Central memory CD4-positive, alpha-beta T cell (primary cell): ENCODE measurements at regions not wholly inside any gene's neighbourhood (a gene's known extent, or its start where the extent isn't known, plus 50 kb on each side); places are given as distances from the start of the nearest gene placed in this dataset.

Source experiments
- DNase-seq: peaks from one replicate; pipeline ENCODE4 v3.0.0; 2022

GRCh38 chr2:120854014-120854620 lies 118.4 kb downstream of the GLI2 start:
- DNase-seq = no peak

- DNase-seq = no peak
Measured at GRCh38 chr2:120854766-120855530, 119.3 kb downstream of the GLI2 start.

GRCh38 chr2:120855855-120856405 lies 120.3 kb downstream of the GLI2 start:
- no peak for DNase-seq

DNA sequence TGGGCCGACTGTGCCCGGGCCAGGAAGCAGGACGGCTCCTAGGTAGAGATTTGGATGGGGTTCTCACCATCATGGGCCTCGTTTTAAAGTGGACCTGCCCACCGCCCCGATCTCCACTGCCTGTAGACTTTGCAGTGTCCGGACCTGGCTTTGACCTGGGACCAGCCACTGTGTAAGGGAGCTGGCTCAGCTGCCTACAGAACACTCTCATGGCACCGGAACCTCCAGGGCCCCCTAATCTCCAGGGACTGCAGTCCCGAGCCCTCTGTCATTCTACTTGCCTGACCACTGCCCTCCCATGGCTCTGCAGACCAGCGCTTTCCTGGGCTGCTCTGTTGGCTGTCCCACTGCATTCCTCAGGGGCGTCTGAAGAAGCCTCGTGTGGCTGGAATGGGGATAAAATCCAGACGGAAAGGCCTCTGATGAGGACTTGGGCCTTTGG lies 120.8 kb downstream of the GLI2 start:
- no peak for DNase-seq

DNA sequence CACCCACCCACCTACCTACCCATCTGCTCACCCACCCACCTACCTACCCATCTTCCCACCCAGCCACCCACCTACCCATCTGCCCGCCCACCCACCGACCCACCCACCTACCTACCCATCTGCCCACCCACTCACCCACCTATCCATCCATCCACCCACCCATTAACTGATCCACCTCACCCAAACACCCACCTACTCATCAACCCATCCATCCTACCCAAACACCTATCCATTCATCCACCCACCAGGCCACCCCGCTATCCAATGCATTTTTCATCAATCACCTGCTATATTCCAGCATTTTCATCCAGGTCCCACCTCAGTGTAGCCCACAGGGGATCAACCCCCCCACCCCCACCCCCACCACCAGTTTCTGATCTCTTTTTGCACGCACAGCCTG lies 121.8 kb downstream of the GLI2 start:
- DNase-seq = no peak

DNA sequence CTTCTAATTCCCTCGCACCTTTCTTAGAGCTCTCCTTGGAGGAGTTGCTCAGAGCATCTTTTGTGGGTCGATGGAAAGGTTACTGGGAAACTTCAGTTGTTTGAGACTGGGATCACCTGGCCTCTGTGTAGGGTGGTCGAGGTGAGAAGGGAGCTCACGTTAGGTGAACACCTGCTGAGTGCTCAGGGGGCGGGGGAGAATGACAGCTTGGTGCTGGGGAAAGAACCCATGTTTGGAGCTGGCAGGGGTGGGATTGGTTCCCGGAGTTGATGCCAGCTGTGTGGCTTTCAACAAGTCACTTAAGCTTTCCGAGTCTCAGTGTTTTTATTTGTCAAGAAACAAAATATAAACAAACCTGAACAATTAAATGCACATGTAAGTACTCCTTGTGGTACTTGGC lies 122.3 kb downstream of the GLI2 start:
- no peak for DNase-seq

GRCh38 chr2:120858361-120859106 lies 122.9 kb downstream of the GLI2 start:
- DNase-seq = no peak

GRCh38 chr2:120859128-120859527 lies 123.5 kb downstream of the GLI2 start:
- no peak for DNase-seq

GRCh38 chr2:120859814-120860578 lies 124.3 kb downstream of the GLI2 start:
- no peak for DNase-seq

DNA sequence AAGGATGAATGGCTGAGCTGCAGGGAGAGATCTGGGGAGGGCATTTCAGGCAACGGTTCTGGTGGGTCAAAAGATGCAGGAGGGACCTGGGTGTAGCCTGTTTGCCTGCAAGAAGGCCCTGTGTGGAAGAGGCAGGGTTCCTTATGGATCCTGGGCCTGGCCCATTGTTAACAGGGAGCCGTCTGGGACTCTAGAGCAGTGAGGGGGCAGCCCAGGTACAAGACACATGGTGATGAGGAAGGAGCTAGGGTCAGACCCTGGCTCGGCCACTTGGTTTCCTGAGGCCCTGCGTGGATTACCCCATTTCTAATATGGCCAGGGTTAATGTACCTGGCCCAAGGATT lies 124.9 kb downstream of the GLI2 start:
- no peak for DNase-seq

- no peak for DNase-seq
Measured at GRCh38 chr2:120861191-120861575, 125.5 kb downstream of the GLI2 start.

DNA sequence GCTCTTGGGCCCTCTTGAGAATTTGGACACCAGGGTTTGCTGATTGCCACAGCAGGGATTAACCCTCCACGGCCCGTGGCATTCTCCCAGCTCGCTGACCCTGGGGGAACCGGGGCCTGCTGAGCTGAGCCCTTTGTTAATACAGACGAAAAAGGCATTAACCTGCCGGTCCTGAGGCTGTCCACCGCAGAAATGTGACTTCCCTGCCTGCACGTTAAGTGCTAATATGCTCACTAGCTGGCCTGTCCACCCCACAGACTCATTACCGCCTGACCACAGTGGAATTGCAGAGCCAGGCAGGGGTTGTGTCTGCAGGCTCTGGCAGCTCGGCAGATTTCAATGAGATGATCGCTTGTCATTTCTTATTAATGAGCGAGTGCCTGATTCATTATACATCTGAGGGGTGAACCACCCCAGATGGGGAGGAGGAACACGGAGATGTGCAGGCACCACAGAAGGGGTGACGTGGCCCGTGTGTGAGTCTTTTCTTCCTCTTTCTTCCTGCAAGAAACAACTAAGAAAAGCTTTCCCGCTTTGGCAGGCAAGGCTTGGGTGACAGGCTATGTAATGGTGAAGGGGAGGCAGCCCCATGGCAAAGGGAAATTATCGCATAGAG lies 126.0 kb downstream of the GLI2 start:
- DNase-seq = no peak

GRCh38 chr2:120862201-120863060 lies 126.8 kb downstream of the GLI2 start:
- DNase-seq = no peak

DNA sequence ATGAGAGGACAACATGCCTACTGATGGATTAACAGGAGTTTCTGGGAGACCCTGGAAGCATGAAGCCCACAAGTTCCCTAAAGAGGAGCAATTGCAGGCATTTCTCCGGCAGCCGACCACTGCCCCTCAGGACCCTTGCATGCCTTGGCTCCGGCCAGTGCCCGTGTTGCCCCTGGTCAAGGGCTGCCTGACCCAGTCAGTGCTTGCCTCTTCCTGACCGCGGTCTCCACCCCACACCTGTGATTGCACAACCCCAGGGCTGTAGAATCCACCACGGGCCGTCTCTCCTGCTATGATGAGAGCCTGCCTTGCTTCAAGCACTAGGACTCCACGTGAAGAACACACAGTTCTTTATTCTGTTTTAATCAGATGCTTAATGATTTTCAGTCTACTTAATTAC lies 127.5 kb downstream of the GLI2 start:
- no peak for DNase-seq

GRCh38 chr2:120863661-120864320 lies 128.1 kb downstream of the GLI2 start:
- DNase-seq = no peak

- DNase-seq = no peak
Measured at GRCh38 chr2:120864981-120865380, 129.3 kb downstream of the GLI2 start.

GRCh38 chr2:120865656-120866055 lies 130.0 kb downstream of the GLI2 start:
- DNase-seq = no peak

DNA sequence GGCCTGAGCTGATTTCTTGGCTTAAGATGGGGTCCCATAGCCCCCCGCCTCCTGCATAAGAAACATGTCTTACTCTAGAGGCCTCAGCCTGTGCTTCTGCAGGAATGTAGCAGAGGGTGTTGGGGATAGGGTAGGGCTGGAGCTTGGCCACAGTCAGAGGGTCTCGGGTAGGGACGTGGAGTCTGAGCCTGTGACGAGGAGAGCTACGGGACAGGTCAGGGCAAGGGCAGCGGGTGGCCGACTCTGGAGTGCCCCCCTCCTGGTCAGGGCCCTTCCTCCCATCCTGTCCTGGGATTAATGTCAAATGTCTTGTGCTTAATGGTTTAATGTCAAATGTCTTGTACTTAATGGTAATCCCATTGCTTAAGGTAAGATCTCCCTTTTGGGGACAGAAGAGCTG lies 130.4 kb downstream of the GLI2 start:
- DNase-seq = no peak

GRCh38 chr2:120866483-120867140 lies 130.9 kb downstream of the GLI2 start:
- DNase-seq = no peak
